K562 (cell line): ENCODE measurements at regions not wholly inside any gene's neighbourhood (a gene's known extent, or its start where the extent isn't known, plus 50 kb on each side); places are given as distances from the start of the nearest gene placed in this dataset.

Experiments used
- ATAC-seq: fragments of 200-7000 bp; cut with Tn5 transposase; 3 replicates; pipeline ENCODE4 v1.9.1; 2020; ENCODE audit warnings: moderate library complexity
- BruUV-seq: library from RNA; stranded (reverse); fragments of 400-500 nt; replicated peaks from 2 replicates; lab custom pipeline; 2021; lab: Mats Ljungman, UMichigan
- CTCF ChIA-PET: fragments of 300-600 bp; formaldehyde crosslinking; extraction: SDS; loops from one replicate; lab custom pipeline; 2021; ENCODE audit warnings: low intra/inter-chr PET ratio; lab: Yijun Ruan, JAX
- POLR2A ChIA-PET: fragments of 300-600, 350-650 bp; sonication (Branson Sonifier 250); formaldehyde crosslinking; extraction: SDS; loops from one replicate; lab custom pipeline; 2021; ENCODE audit warnings: antibody characterized with exemption, inconsistent platforms; lab: Yijun Ruan, JAX
- DNase-seq, 4 experiments: peaks; one replicate each; pipeline versions ENCODE4 v3.0.0 to v3.0.0-alpha.2; 2011 to 2018; ENCODE audit warnings: low spot score in 3 of 4, mixed read lengths in 3 of 4; ENCODE audit errors: extremely low read depth in 1 of 4
- FAIRE-seq: peaks from 2 replicates; lab custom pipeline; 2011; peaks lifted over from hg19 to GRCh38; lab: Jason Lieb, UNC
- H2AFZ ChIP-seq: 2 replicates; pipeline ENCODE4 v1.6.0; 2011; ENCODE audit warnings: low read depth, low read length, control low read depth, inconsistent platforms
- H3K27ac ChIP-seq: fragments of 200-600 bp; 3 replicates; pipeline ENCODE4 v1.8.0; 2011; ENCODE audit warnings: low read depth, mild to moderate bottlenecking, control low read depth, inconsistent platforms, low read length, moderate library complexity, mixed read lengths; ENCODE audit errors: extremely low read depth
- H3K27me3 ChIP-seq, 2 experiments: fragments of 300-600 bp in 1 of 2; 2 replicates in 1 of 2; 3 replicates in 1 of 2; pipeline versions ENCODE4 v1.6.0 to v1.8.0; 2011; ENCODE audit warnings: inconsistent platforms in 2 of 2, low read length in 2 of 2, mild to moderate bottlenecking in 1 of 2, mixed read lengths in 1 of 2, moderate library complexity in 1 of 2; ENCODE audit not compliant: control insufficient read depth in 2 of 2, insufficient read depth in 2 of 2
- H3K36me3 ChIP-seq: fragments of 300-600 bp; 3 replicates; pipeline ENCODE4 v1.8.0; 2011; ENCODE audit warnings: mild to moderate bottlenecking, low read length, inconsistent platforms; ENCODE audit not compliant: control insufficient read depth, insufficient read depth
- H3K4me1 ChIP-seq, 2 experiments: fragments of 200-600 bp in 1 of 2; replicated peaks in 1 of 2; 2 replicates in 1 of 2; 3 replicates in 1 of 2; pipeline versions ENCODE4 v1.5.1 to v1.8.0; 2011; ENCODE audit warnings: inconsistent platforms in 2 of 2, low read length in 2 of 2, mild to moderate bottlenecking in 1 of 2, mixed read lengths in 1 of 2, moderate library complexity in 1 of 2; ENCODE audit not compliant: control insufficient read depth in 2 of 2, insufficient read depth in 2 of 2
- H3K4me2 ChIP-seq: 2 replicates; pipeline ENCODE4 v1.6.1; 2011; ENCODE audit warnings: low read length, control low read depth, inconsistent platforms, mixed read lengths; ENCODE audit not compliant: insufficient read depth
- H3K4me3 ChIP-seq: fragments of 200-600 bp; sonication (generic), shearing (Covaris generic); 2 replicates; pipeline ENCODE4 v1.5.1; 2016; ENCODE audit warnings: control low read depth, inconsistent platforms
- H3K79me2 ChIP-seq: fragments of 200-600 bp; 3 replicates; pipeline ENCODE4 v1.8.0; 2011; ENCODE audit warnings: low read length, inconsistent platforms; ENCODE audit not compliant: control insufficient read depth, insufficient read depth
- H3K9ac ChIP-seq, 2 experiments: 2 replicates each; pipeline versions ENCODE4 v1.6.0 to v1.6.1; 2011; ENCODE audit warnings: low read depth in 2 of 2, low read length in 2 of 2, control low read depth in 1 of 2, inconsistent platforms in 1 of 2, mild to moderate bottlenecking in 1 of 2, mixed read lengths in 1 of 2; ENCODE audit not compliant: insufficient read depth in 1 of 2
- H3K9me1 ChIP-seq: one replicate; pipeline ENCODE4 v1.6.0; 2011; ENCODE audit warnings: inconsistent platforms, mild to moderate bottlenecking, low read length, moderate library complexity; ENCODE audit not compliant: control insufficient read depth, insufficient read depth
- H3K9me3 ChIP-seq: replicated peaks from 2 replicates; pipeline ENCODE4 v1.5.1; 2011; ENCODE audit warnings: low read depth, low read length, inconsistent platforms; ENCODE audit not compliant: control insufficient read depth, insufficient read depth
- H4K20me1 ChIP-seq: replicated peaks from 2 replicates; pipeline ENCODE4 v1.6.1; 2011; ENCODE audit warnings: low read length, inconsistent platforms, mixed read lengths; ENCODE audit not compliant: control insufficient read depth, insufficient read depth
- CREB3 ChIP-seq: fragments of 450-650 bp; conservative IDR thresholded peaks from 2 replicates; pipeline ENCODE4 v1.6.1; 2016; ENCODE audit warnings: missing genetic modification characterization, low read depth, mild to moderate bottlenecking, missing compliant biosample characterization, moderate library complexity
- NCOA6 ChIP-seq: fragments of 450-650 bp; IDR thresholded peaks from 2 replicates; pipeline ENCODE4 v1.6.1; 2017; ENCODE audit warnings: mild to moderate bottlenecking
- PHB2 ChIP-seq: fragments of 450-650 bp; IDR thresholded peaks from 2 replicates; pipeline ENCODE4 v1.6.1; 2017; ENCODE audit warnings: low read depth
- ZNF143 ChIP-seq: sonication (generic); formaldehyde crosslinking; IDR thresholded peaks from 2 replicates; pipeline ENCODE4 v1.9.0; 2022; ENCODE audit warnings: mild to moderate bottlenecking, missing genetic modification reagents
- ZNF780A ChIP-seq: fragments of 250-450 bp; sonication (Bioruptor Pico); IDR thresholded peaks from 2 replicates; pipeline ENCODE4 v1.5.0; 2021; ENCODE audit warnings: mild to moderate bottlenecking
- WGBS: fragments of 100-300 bp; shearing (Covaris generic); methylation state at CpG from one replicate; pipeline ENCODE4 v1.1.6; 2016; ENCODE audit warnings: low coverage, mixed read lengths; ENCODE audit not compliant: insufficient coverage; ENCODE audit errors: missing lambda C conversion rate; 5-methylcytosine and 5-hydroxymethylcytosine counted together
- in situ Hi-C: fragments of 300-500 bp; cut with MboI; formaldehyde crosslinking; loops from 4 replicates; pipeline ENCODE4 v1.15.0; 2018; ENCODE audit warnings: inconsistent platforms, mixed read lengths
- intact Hi-C: fragments of 100-400 bp; cut with micrococcal nuclease; formaldehyde crosslinking; loops from 2 replicates; pipeline ENCODE4 v1.14.2; 2022

GRCh38 chr11:66787934-66788758 is 55.1 kb upstream of the RCE1 start:
- no peak for ATAC-seq
- TF ChIP-seq NCOA6 (no peak), PHB2 (no peak), ZNF143 (CRISPR knock-in tag) (no peak), ZNF780A (no peak), CREB3 (tag) (no peak)
- intact Hi-C loops (no loop called here), in situ Hi-C loops (no loop called here)
- DNase-seq: no peak
- H3K36me3 ChIP-seq: 0 out of 3 replicates have a peak, but pooled peaks cover 2% of the 10 kb centered on the region
- H3K4me3 ChIP-seq: no peak overlapping the region
- H3K4me1 ChIP-seq: no peaks in the 10 kb centered on the region; a peak in 1 of 5 replicates
- H3K9me1 ChIP-seq: no peaks in the 10 kb centered on the region
- no peaks in the 10 kb centered on the region for H3K79me2 ChIP-seq
- CTCF ChIA-PET: no interaction called here
- H4K20me1 ChIP-seq: no peaks in the 10 kb centered on the region
- no peaks in the 10 kb centered on the region for H3K27me3 ChIP-seq
- POLR2A ChIA-PET: interaction anchor here (0.6 to 1.2 kb wide), 3 partner anchors 10 to 22 kb away, joined by 3 to 4 read pairs (median 3); no protein-coding TSS in a partner anchor
- no peaks in the 10 kb centered on the region for H3K9me3 ChIP-seq
- BruUV-seq: no TSS peak
- no peak overlapping the region for H2AFZ ChIP-seq
- no peak overlapping the region for H3K27ac ChIP-seq
- WGBS: 52% methylated on average over 3 of the region's 3 CpGs
- no peak for FAIRE-seq
- no peak overlapping the region for H3K9ac ChIP-seq
- no peak overlapping the region for H3K4me2 ChIP-seq
